ENCODE measurements at regions not wholly inside any gene's neighbourhood (a gene's known extent, or its start where the extent isn't known, plus 50 kb on each side); places are given as distances from the start of the nearest gene placed in this dataset.

DNA sequence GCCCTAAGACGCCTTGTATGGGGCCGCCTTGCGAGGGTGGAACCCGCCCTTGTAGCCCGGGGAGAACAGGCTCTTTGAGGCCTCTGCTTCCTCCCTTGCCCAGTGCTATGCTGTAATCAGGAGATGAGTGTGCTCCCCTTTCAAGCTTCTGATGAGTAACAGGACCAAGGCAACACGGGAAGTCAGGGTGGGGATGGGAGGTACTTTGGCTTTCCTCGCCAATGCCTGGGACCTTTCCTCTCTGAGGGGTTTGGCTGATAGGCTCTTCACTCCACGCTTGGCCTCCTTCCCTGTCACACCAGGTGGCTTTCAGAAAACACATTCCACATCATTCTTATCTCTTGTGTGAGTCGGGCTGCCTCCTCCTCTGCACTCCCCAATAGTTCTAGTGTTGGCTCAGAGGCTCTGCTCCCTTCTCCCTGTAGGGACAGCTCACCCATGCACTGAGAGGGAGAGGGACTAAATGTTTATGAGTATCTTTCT is 223.7 kb upstream of the TRIB2 start:
- Histone ChIP-seq H3K27me3 (ENCODE audit: control insufficient read depth, insufficient read depth, low read length) (no peaks in the 10 kb centered on the region), H3K36me3 (ENCODE audit: control insufficient read depth, insufficient read depth, low read length) (no peaks in the 10 kb centered on the region), H3K4me3 (ENCODE audit: low read depth, low read length) (no peak overlapping the region)
- peak; percentile 48 for DNase-seq (ENCODE audit: low read depth)
- TF ChIP-seq, protein P1, sequence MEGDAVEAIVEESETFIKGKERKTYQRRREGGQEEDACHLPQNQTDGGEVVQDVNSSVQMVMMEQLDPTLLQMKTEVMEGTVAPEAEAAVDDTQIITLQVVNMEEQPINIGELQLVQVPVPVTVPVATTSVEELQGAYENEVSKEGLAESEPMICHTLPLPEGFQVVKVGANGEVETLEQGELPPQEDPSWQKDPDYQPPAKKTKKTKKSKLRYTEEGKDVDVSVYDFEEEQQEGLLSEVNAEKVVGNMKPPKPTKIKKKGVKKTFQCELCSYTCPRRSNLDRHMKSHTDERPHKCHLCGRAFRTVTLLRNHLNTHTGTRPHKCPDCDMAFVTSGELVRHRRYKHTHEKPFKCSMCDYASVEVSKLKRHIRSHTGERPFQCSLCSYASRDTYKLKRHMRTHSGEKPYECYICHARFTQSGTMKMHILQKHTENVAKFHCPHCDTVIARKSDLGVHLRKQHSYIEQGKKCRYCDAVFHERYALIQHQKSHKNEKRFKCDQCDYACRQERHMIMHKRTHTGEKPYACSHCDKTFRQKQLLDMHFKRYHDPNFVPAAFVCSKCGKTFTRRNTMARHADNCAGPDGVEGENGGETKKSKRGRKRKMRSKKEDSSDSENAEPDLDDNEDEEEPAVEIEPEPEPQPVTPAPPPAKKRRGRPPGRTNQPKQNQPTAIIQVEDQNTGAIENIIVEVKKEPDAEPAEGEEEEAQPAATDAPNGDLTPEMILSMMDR (IDR thresholded peaks at IDR 0.05; ENCODE audit: insufficient read depth, low read length, poor library complexity, severe bottlenecking): no peak

DNA sequence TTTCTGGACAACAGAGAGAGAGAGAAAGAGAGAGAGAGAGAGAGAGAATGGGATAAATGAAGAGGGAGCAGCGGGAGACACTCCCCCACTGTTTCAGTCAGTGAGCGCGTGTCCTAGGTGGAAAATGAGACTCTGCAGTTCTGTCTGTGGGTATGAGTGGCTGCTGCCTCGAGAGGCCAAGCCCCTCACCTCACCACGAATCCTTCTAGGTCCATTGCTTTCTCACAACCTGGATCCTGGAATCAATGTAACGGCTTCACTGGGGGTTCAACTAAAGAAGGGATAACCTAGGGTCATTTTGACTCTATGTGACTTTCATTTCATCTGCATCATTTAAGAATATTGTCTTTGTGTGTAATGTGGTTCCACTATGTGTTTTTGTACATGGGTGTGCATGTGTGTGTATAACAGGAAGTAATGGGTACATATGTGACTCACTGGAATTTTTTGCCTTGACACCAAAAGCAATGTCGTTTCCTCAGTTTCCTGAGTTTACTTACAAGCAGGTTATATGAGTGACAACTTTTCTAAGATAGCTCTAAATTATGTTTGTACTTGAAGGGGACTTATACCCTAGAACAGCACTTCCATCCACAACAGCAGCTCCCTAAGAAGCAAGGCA is 221.4 kb upstream of the TRIB2 start:
- Histone ChIP-seq H3K4me3 (ENCODE audit: low read depth, low read length) (no peak overlapping the region), H3K36me3 (ENCODE audit: control insufficient read depth, insufficient read depth, low read length) (no peaks in the 10 kb centered on the region), H3K27me3 (ENCODE audit: control insufficient read depth, insufficient read depth, low read length) (no peaks in the 10 kb centered on the region)
- TF ChIP-seq, protein P1 (IDR thresholded peaks at IDR 0.05; ENCODE audit: insufficient read depth, low read length, poor library complexity, severe bottlenecking): no peak
- no peak for DNase-seq (ENCODE audit: low read depth)

DNA sequence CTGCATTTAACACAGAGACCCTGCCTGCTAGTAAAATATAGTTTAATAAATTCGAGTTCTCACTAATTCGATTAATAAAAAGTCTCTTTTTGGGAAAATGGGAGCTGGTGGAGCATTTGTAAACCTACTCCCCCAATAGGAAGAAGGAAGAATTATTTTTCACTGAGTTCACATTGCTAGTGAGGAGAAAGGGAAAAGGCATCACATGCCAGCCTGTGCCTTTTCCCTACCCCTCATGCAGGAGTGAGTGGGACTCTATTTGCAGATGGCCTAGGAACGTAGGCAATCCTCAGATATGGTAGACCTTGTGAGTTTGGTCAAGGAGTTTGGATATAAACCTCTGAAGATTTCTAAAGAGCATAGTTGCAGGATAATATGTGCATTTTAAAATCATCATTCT is 218.4 kb upstream of the TRIB2 start:
- no peak for DNase-seq (ENCODE audit: low read depth)
- Histone ChIP-seq H3K4me3 (ENCODE audit: low read depth, low read length) (no peak overlapping the region), H3K27me3 (ENCODE audit: control insufficient read depth, insufficient read depth, low read length) (peaks cover 3% of the 10 kb centered on the region), H3K36me3 (ENCODE audit: control insufficient read depth, insufficient read depth, low read length) (no peaks in the 10 kb centered on the region)
- TF ChIP-seq, protein P1 (IDR thresholded peaks at IDR 0.05; ENCODE audit: insufficient read depth, low read length, poor library complexity, severe bottlenecking): peak; percentile 9

DNA sequence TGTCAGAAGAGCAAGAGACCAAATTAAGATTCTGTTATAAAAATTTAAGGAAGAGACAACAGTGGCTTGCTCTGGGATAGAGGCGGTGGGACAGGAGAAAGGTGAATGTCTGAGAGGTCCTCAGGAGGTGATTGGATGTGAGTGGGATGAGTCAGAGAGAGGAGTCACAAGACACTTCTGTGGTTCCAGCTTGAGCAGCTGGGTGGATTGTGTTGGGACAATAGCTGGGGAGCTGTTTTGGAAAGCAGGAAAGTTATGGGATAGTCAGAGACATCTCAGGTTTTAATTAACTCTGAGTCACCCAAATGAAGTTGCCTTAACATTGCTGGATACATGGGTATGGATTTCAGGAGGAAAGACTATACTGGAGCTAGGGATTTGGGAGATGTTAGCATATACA is 218.0 kb upstream of the TRIB2 start:
- H3K27me3 ChIP-seq (ENCODE audit: control insufficient read depth, insufficient read depth, low read length): peaks cover 3% of the 10 kb centered on the region
- TF ChIP-seq, protein P1 (IDR thresholded peaks at IDR 0.05; ENCODE audit: insufficient read depth, low read length, poor library complexity, severe bottlenecking): no peak
- peak; percentile 45 for DNase-seq (ENCODE audit: low read depth)
- no peaks in the 10 kb centered on the region for H3K36me3 ChIP-seq (ENCODE audit: control insufficient read depth, insufficient read depth, low read length)
- H3K4me3 ChIP-seq (ENCODE audit: low read depth, low read length): no peak overlapping the region

DNA sequence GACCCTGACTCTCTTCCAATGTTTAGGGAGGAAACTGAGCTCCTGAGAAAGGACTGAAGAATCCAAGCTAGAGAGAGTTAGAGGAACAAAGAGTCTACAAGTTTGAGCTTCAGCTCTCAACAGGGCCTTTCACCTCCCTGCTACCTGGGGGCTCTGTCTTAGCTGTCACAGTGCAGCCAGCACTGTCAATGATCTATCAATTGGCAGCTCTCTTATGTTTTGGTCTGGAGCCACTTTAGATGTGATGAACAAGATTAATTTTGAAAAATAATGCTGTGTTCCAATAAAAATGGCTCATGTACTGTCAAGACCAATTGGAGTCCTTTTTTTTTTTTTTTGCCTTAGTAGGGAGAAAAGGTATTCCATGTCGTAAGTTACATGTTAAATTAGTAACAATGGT is 215.8 kb upstream of the TRIB2 start:
- DNase-seq (ENCODE audit: low read depth): no peak
- Histone ChIP-seq H3K27me3 (ENCODE audit: control insufficient read depth, insufficient read depth, low read length) (peaks cover 13% of the 10 kb centered on the region), H3K36me3 (ENCODE audit: control insufficient read depth, insufficient read depth, low read length) (no peaks in the 10 kb centered on the region), H3K4me3 (ENCODE audit: low read depth, low read length) (no peak overlapping the region)
- TF ChIP-seq, protein P1 (IDR thresholded peaks at IDR 0.05; ENCODE audit: insufficient read depth, low read length, poor library complexity, severe bottlenecking): no peak
